OCI-LY1 (cell line): ENCODE measurements at regions not wholly inside any gene's neighbourhood (a gene's known extent, or its start where the extent isn't known, plus 50 kb on each side); places are given as distances from the start of the nearest gene placed in this dataset.

Experiments used
- H2AFZ ChIP-seq: fragments of 200-600 bp; sonication (generic), shearing (Covaris generic); 2 replicates; pipeline ENCODE4 v1.6.0; 2014; ENCODE audit warnings: antibody characterized with exemption, mild to moderate bottlenecking, low read length
- H3F3A ChIP-seq: fragments of 200-600 bp; sonication (generic), shearing (Covaris generic); 2 replicates; pipeline ENCODE4 v1.6.0; 2014; ENCODE audit warnings: mild to moderate bottlenecking, antibody characterized with exemption, low read length, moderate library complexity; ENCODE audit not compliant: insufficient read depth
- H3K27ac ChIP-seq: fragments of 200-600 bp; sonication (generic); 2 replicates; pipeline ENCODE4 v1.5.1; 2014; ENCODE audit warnings: low read length, mixed run types, mild to moderate bottlenecking, low read depth; ENCODE audit not compliant: poor library complexity, severe bottlenecking
- H3K27me3 ChIP-seq: fragments of 200-600 bp; sonication (generic); 2 replicates; pipeline ENCODE4 v1.6.0; 2014; ENCODE audit warnings: antibody characterized with exemption, mild to moderate bottlenecking, low read length, moderate library complexity; ENCODE audit not compliant: insufficient read depth
- H3K36me3 ChIP-seq: fragments of 200-600 bp; sonication (generic); 2 replicates; pipeline ENCODE4 v1.6.1; 2014; ENCODE audit warnings: mild to moderate bottlenecking, antibody characterized with exemption, low read length, moderate library complexity, mixed read lengths; ENCODE audit not compliant: insufficient read depth
- H3K4me1 ChIP-seq: fragments of 200-600 bp; sonication (generic); 2 replicates; pipeline ENCODE4 v1.5.1; 2014; ENCODE audit warnings: mild to moderate bottlenecking, low read length, moderate library complexity; ENCODE audit not compliant: insufficient read depth, severe bottlenecking
- H3K4me2 ChIP-seq: fragments of 200-600 bp; sonication (generic), shearing (Covaris generic); 2 replicates; pipeline ENCODE4 v1.6.1; 2014; ENCODE audit warnings: low read length
- H3K4me3 ChIP-seq: fragments of 200-600 bp; sonication (generic); 2 replicates; pipeline ENCODE4 v1.5.1; 2014; ENCODE audit warnings: low read length, low read depth, mild to moderate bottlenecking, mixed read lengths; ENCODE audit not compliant: poor library complexity, severe bottlenecking
- H3K79me2 ChIP-seq: fragments of 200-600 bp; shearing (Covaris generic); 2 replicates; pipeline ENCODE4 v1.6.1; 2016; ENCODE audit warnings: mixed run types, low read length, mixed read lengths; ENCODE audit not compliant: insufficient read depth
- H3K9ac ChIP-seq: fragments of 200-600 bp; sonication (generic), shearing (Covaris generic); 2 replicates; pipeline ENCODE4 v1.6.1; 2014; ENCODE audit warnings: mild to moderate bottlenecking, low read length, mixed read lengths
- H3K9me2 ChIP-seq: fragments of 200-600 bp; sonication (generic), shearing (Covaris generic); 2 replicates; pipeline ENCODE4 v1.6.1; 2014; ENCODE audit warnings: low read depth, mild to moderate bottlenecking, low read length, mixed read lengths
- H3K9me3 ChIP-seq: fragments of 200-600 bp; shearing (Covaris generic); 2 replicates; pipeline ENCODE4 v1.6.1; 2014; ENCODE audit warnings: low read length, mixed read lengths
- H4K20me1 ChIP-seq: fragments of 200-600 bp; sonication (generic), shearing (Covaris generic); 2 replicates; pipeline ENCODE4 v1.6.0; 2016; ENCODE audit warnings: mild to moderate bottlenecking, low read length; ENCODE audit not compliant: insufficient read depth
- EZH2 ChIP-seq: fragments of 200-600 bp; sonication (generic), shearing (Covaris generic); IDR thresholded peaks from 2 replicates; pipeline ENCODE4 v1.8.0; 2017; ENCODE audit warnings: borderline replicate concordance, mixed run types, mild to moderate bottlenecking, antibody characterized with exemption, low read length, moderate library complexity, mixed read lengths
- TF ChIP-seq, protein P1 (sequence below): fragments of 200-600 bp; sonication (generic), shearing (Covaris generic); IDR thresholded peaks from 2 replicates; pipeline ENCODE4 v1.5.1; 2017; ENCODE audit warnings: mild to moderate bottlenecking, antibody characterized with exemption, low read length, moderate library complexity, mixed read lengths

DNA sequence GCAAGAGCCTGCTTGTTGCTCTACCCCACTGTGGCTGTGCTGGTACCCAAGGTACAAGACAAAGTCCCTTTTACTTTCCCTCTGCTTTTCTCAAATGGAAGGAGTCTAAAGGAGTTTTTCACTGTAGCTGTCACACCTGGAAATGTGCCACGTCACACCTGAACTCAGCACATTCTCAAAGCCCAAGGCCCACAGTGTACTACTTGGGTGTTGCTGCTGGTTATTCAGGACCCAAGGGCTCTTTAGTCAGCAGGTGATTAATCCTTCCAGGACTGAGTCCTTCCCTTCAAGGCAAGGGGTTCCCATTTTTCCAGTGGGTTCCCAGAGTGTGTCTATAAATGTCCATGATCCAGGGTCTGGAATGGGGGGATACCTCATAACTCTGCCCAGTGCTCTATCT lies 63.2 kb upstream of the STK39 start:
- no peak overlapping the region for H2AFZ ChIP-seq

DNA sequence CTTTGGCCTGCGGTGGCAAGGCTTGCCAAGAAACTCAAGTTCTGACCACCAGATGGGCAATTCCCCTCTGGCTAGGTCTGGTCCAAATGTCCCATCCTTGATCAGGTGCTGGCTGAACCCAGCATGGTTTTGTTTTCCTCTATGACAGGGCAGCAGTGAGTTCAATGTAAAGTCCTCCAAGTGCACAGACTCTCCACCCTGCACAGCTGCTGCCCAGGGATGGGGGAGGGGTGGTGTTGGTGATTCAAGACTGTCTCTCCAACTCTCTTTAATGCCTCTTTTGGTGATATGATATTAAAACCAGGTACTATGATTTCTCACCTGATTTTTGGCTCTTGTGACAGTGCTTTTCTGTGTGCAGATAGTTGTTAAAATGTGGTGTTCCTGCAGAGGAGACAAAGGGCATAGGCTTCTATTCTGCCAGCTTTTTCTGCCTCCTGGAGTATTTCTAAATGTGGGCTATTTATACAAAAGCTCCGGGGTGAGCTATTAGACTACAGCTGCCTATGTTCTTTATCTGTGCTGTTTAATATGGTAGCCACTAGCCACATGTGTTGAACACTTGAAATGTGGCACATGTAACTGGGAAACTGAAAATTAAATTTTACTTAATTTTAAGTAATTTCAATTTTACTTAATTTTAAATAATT lies 64.0 kb upstream of the STK39 start:
- Histone ChIP-seq H3K9me2 (no peaks in the 10 kb centered on the region), H3K79me2 (no peaks in the 10 kb centered on the region), H3F3A (no peaks in the 10 kb centered on the region), H4K20me1 (no peaks in the 10 kb centered on the region), H3K9ac (no peak overlapping the region), H2AFZ (no peak overlapping the region), H3K36me3 (no peaks in the 10 kb centered on the region), H3K4me3 (no peak overlapping the region), H3K27me3 (no peaks in the 10 kb centered on the region), H3K9me3 (no peaks in the 10 kb centered on the region), H3K27ac (no peak overlapping the region), H3K4me1 (no peaks in the 10 kb centered on the region), H3K4me2 (no peak overlapping the region)
- TF ChIP-seq, protein P1, sequence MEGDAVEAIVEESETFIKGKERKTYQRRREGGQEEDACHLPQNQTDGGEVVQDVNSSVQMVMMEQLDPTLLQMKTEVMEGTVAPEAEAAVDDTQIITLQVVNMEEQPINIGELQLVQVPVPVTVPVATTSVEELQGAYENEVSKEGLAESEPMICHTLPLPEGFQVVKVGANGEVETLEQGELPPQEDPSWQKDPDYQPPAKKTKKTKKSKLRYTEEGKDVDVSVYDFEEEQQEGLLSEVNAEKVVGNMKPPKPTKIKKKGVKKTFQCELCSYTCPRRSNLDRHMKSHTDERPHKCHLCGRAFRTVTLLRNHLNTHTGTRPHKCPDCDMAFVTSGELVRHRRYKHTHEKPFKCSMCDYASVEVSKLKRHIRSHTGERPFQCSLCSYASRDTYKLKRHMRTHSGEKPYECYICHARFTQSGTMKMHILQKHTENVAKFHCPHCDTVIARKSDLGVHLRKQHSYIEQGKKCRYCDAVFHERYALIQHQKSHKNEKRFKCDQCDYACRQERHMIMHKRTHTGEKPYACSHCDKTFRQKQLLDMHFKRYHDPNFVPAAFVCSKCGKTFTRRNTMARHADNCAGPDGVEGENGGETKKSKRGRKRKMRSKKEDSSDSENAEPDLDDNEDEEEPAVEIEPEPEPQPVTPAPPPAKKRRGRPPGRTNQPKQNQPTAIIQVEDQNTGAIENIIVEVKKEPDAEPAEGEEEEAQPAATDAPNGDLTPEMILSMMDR: no peak
- no peak for TF ChIP-seq EZH2

More for the DNA sequence above, 63.2 kb upstream of the STK39 start:
- Histone ChIP-seq H3F3A (no peaks in the 10 kb centered on the region), H3K9ac (no peak overlapping the region), H3K79me2 (no peaks in the 10 kb centered on the region), H4K20me1 (no peaks in the 10 kb centered on the region), H3K4me1 (no peaks in the 10 kb centered on the region), H3K9me3 (no peaks in the 10 kb centered on the region), H3K9me2 (no peaks in the 10 kb centered on the region), H3K27me3 (no peaks in the 10 kb centered on the region), H3K27ac (no peak overlapping the region), H3K36me3 (no peaks in the 10 kb centered on the region), H3K4me3 (no peak overlapping the region), H3K4me2 (no peak overlapping the region)
- TF ChIP-seq EZH2: no peak
- TF ChIP-seq, protein P1: no peak

DNA sequence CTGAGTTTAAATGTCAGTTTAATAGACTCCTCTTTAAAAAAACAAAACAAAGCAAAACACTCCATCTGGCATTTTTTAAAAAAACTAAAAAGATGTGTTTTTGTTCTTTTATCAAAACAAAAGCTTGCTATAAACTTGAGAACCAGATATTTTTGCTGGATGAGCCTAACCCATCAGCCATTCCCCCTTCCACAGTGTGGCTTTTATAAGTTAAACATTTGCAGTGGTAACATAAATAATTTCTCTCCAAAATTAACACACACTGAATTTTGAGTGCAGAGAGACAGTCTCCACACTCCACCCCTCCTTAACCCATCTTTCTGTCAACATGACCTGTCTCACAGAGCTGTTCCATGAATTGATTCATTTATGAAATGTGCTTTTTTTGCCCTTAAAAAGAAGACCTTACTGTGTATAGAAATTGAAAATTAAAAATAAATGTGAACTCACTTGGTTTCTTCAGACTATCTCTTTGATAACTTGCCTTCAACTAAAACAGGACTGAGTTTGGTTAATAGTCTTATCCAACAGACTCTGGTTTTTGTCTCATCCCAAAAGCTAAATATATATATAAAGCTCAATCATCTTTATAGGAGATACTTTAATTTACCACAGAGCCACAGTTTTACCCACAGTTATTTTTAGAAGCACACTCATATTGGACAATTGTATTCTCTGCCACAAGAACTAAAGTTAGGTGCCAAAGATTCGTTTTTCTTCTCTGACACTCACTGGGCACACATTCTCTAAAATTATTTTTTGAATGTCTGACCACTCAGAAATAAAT lies 64.8 kb upstream of the STK39 start:
- no peak overlapping the region for H3K4me3 ChIP-seq
- H3K9ac ChIP-seq: no peak overlapping the region
- no peaks in the 10 kb centered on the region for H3K79me2 ChIP-seq
- no peaks in the 10 kb centered on the region for H3K9me3 ChIP-seq
- no peaks in the 10 kb centered on the region for H3K4me1 ChIP-seq
- no peak for TF ChIP-seq EZH2
- TF ChIP-seq, protein P1: no peak
- no peaks in the 10 kb centered on the region for H3F3A ChIP-seq
- H4K20me1 ChIP-seq: no peaks in the 10 kb centered on the region
- no peak overlapping the region for H3K4me2 ChIP-seq
- H3K27ac ChIP-seq: no peak overlapping the region
- no peaks in the 10 kb centered on the region for H3K27me3 ChIP-seq
- H2AFZ ChIP-seq: no peak overlapping the region
- no peaks in the 10 kb centered on the region for H3K9me2 ChIP-seq
- H3K36me3 ChIP-seq: no peaks in the 10 kb centered on the region
